ENCODE measurements at regions not wholly inside any gene's neighbourhood (a gene's known extent, or its start where the extent isn't known, plus 50 kb on each side); places are given as distances from the start of the nearest gene placed in this dataset.

- ChIA-PET POLR2A (no interaction called here), CTCF (no interaction called here)
- Mint-ChIP-seq H3K36me3 (ENCODE audit: low read depth) (no peaks in the 10 kb centered on the region), H3K9me3 (peaks cover 4% of the 10 kb centered on the region), H3K4me3 (no peak overlapping the region), H3K27me3 (no peaks in the 10 kb centered on the region), H3K27ac (no peak overlapping the region), H3K4me1 (no peaks in the 10 kb centered on the region)
- ATAC-seq (ENCODE audit: low read depth) (no peak), DNase-seq (no peak)
- intact Hi-C loops (cut with micrococcal nuclease), result no loop called here
- no peak for TF ChIP-seq CTCF (IDR thresholded peaks at IDR 0.05)
Measured at GRCh38 chr1:239436286-239436685, 49.9 kb downstream of the CHRM3 start.

- POLR2A ChIA-PET, result no interaction called here
- CTCF ChIA-PET, result no interaction called here
- no peak for DNase-seq
- peaks cover 4% of the 10 kb centered on the region for H3K9me3 Mint-ChIP-seq
- intact Hi-C loops (cut with micrococcal nuclease), result no loop called here
- no peaks in the 10 kb centered on the region for H3K4me1 Mint-ChIP-seq
- no peak overlapping the region for H3K27ac Mint-ChIP-seq
- no peak for TF ChIP-seq CTCF (IDR thresholded peaks at IDR 0.05)
- no peak for ATAC-seq (ENCODE audit: low read depth)
- no peak overlapping the region for H3K4me3 Mint-ChIP-seq
- H3K36me3 Mint-ChIP-seq (ENCODE audit: low read depth), result no peaks in the 10 kb centered on the region
- no peaks in the 10 kb centered on the region for H3K27me3 Mint-ChIP-seq
Measured at GRCh38 chr1:239437822-239438221, 51.5 kb downstream of the CHRM3 start.

DNA sequence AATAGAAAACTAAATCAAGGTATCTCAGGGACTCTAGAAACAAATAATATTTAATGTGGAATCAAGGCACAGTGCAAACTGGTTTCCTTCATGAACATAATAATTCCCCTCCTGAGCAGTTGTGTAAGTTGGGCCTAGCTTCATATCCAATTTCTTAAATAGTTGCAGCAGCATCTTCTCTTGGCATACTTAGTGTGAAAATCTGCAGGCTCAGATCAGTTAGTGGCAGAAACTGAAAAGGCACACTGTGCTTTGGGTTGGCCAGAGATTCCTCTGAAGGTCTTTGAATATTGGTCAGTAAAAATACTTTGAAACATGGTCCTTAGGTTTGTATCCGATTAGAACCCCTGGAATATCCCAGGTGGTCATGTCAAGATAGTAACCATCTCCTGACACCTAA lies 52.5 kb downstream of the CHRM3 start:
- H3K4me1 Mint-ChIP-seq, result no peaks in the 10 kb centered on the region
- ATAC-seq (ENCODE audit: low read depth) (no peak), DNase-seq (no peak)
- H3K36me3 Mint-ChIP-seq (ENCODE audit: low read depth), result no peaks in the 10 kb centered on the region
- H3K4me3 Mint-ChIP-seq, result no peak overlapping the region
- peaks cover 4% of the 10 kb centered on the region for H3K9me3 Mint-ChIP-seq
- intact Hi-C loops (cut with micrococcal nuclease), result no loop called here
- H3K27me3 Mint-ChIP-seq, result no peaks in the 10 kb centered on the region
- no peak for TF ChIP-seq CTCF (IDR thresholded peaks at IDR 0.05)
- CTCF ChIA-PET, result no interaction called here
- POLR2A ChIA-PET, result no interaction called here
- H3K27ac Mint-ChIP-seq, result no peak overlapping the region

DNA sequence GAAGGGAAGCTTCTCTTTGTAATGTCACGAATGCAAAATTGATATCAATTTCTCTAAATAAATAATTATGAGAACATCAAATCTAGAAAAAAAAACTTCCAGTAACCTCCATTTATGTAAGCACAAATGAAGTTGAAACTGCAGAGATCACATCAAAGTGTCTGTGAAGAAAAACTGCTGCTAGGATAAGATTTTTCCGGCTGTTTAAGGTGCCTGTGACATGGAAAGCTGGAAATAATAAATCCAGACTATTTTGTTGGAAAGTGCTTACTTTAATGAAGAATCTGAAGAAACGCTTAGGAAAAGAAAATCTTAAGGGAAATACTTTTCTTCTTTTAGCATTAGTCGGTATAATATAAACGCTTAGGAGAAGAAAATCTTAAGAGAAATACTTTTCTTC lies 57.0 kb downstream of the CHRM3 start:
- peaks cover 2% of the 10 kb centered on the region for H3K9me3 Mint-ChIP-seq
- H3K4me3 Mint-ChIP-seq, result no peak overlapping the region
- POLR2A ChIA-PET, result no interaction called here
- H3K27me3 Mint-ChIP-seq, result no peaks in the 10 kb centered on the region
- no peak for DNase-seq
- intact Hi-C loops (cut with micrococcal nuclease), result no loop called here
- no peaks in the 10 kb centered on the region for H3K4me1 Mint-ChIP-seq
- no peaks in the 10 kb centered on the region for H3K36me3 Mint-ChIP-seq (ENCODE audit: low read depth)
- no peak for TF ChIP-seq CTCF (IDR thresholded peaks at IDR 0.05)
- CTCF ChIA-PET, result no interaction called here
- H3K27ac Mint-ChIP-seq, result no peak overlapping the region
- no peak for ATAC-seq (ENCODE audit: low read depth)

DNA sequence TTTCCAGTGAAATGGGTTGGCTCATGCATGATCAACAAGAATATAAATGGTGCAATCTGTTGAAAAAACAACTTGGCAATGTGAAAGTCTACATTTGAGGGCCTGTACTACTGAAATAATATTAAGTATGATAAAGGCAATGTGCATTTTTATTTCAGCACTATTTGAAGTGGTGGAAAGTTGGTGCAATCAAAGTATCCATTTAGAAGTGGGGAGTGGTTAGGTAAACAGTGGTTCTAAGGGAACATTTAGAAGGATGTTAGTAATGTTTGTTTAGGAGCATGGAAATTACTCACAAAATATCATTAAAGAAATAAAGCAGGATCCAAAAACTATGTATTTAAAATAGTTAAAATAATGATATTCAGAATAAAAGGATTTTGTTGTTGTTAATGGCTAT lies 60.2 kb downstream of the CHRM3 start:
- H3K36me3 Mint-ChIP-seq (ENCODE audit: low read depth), result no peaks in the 10 kb centered on the region
- intact Hi-C loops (cut with micrococcal nuclease), result no loop called here
- POLR2A ChIA-PET, result no interaction called here
- DNase-seq, result no peak
- no peaks in the 10 kb centered on the region for H3K9me3 Mint-ChIP-seq
- CTCF ChIA-PET, result no interaction called here
- no peak for TF ChIP-seq CTCF (IDR thresholded peaks at IDR 0.05)
- no peaks in the 10 kb centered on the region for H3K4me1 Mint-ChIP-seq
- ATAC-seq (ENCODE audit: low read depth), result no peak
- H3K27ac Mint-ChIP-seq, result no peak overlapping the region
- H3K4me3 Mint-ChIP-seq, result no peak overlapping the region
- no peaks in the 10 kb centered on the region for H3K27me3 Mint-ChIP-seq

Data from activated B cell treated with CpG ODN at 0.5 μM for 24 hours (primary cell).